ENCODE measurements at regions not wholly inside any gene's neighbourhood (a gene's known extent, or its start where the extent isn't known, plus 50 kb on each side); places are given as distances from the start of the nearest gene placed in this dataset.

GRCh38 chr10:9018195-9019173 lies 964.0 kb downstream of the GATA3 start:
- no peak for DNase-seq (ENCODE audit: low spot score)
- Histone ChIP-seq H3K4me1 (no peaks in the 10 kb centered on the region), H3K9ac (no peak overlapping the region), H3K27ac (no peak overlapping the region), H2AFZ (replicated peaks) (no peak overlapping the region), H3K9me3 (ENCODE audit: low read depth) (no peaks in the 10 kb centered on the region), H4K20me1 (ENCODE audit: low read depth) (no peaks in the 10 kb centered on the region), H3K79me2 (ENCODE audit: low read depth) (no peaks in the 10 kb centered on the region), H3K27me3 (no peaks in the 10 kb centered on the region), H3F3A (ENCODE audit: low read depth) (no peaks in the 10 kb centered on the region), H3K4me3 (no peak overlapping the region), H3K4me2 (no peak overlapping the region), H3K36me3 (no peaks in the 10 kb centered on the region)
- Mint-ChIP-seq H3K4me3 (no peak overlapping the region), H3K4me1 (no peaks in the 10 kb centered on the region), H3K9me3 (no peaks in the 10 kb centered on the region), H3K36me3 (no peaks in the 10 kb centered on the region), H3K27ac (no peak overlapping the region), H3K27me3 (ENCODE audit: insufficient read depth, low read depth) (no peaks in the 10 kb centered on the region)
- no peak for TF ChIP-seq EZH2 (IDR thresholded peaks at IDR 0.05)
- TF ChIP-seq CTCF (IDR thresholded peaks at IDR 0.05), result no peak
- no peak for TF ChIP-seq EZH2phosphoT487 (IDR thresholded peaks at IDR 0.05)

GRCh38 chr10:9023206-9023605 lies 968.7 kb downstream of the GATA3 start:
- Mint-ChIP-seq H3K4me1 (no peaks in the 10 kb centered on the region), H3K9me3 (no peaks in the 10 kb centered on the region), H3K27ac (no peak overlapping the region), H3K36me3 (no peaks in the 10 kb centered on the region), H3K27me3 (ENCODE audit: insufficient read depth, low read depth) (no peaks in the 10 kb centered on the region), H3K4me3 (no peak overlapping the region)
- Histone ChIP-seq H3K4me1 (no peaks in the 10 kb centered on the region), H3K4me2 (no peak overlapping the region), H4K20me1 (ENCODE audit: low read depth) (no peaks in the 10 kb centered on the region), H3F3A (ENCODE audit: low read depth) (no peaks in the 10 kb centered on the region), H3K79me2 (ENCODE audit: low read depth) (no peaks in the 10 kb centered on the region), H3K36me3 (no peaks in the 10 kb centered on the region), H3K9ac (no peak overlapping the region), H3K4me3 (no peak overlapping the region), H3K9me3 (ENCODE audit: low read depth) (no peaks in the 10 kb centered on the region), H3K27ac (no peak overlapping the region), H3K27me3 (no peaks in the 10 kb centered on the region), H2AFZ (replicated peaks) (no peak overlapping the region)
- DNase-seq (ENCODE audit: low spot score), result no peak
- TF ChIP-seq EZH2 (IDR thresholded peaks at IDR 0.05) (no peak), CTCF (IDR thresholded peaks at IDR 0.05) (no peak), EZH2phosphoT487 (IDR thresholded peaks at IDR 0.05) (no peak)

GRCh38 chr10:9024210-9024609 lies 969.7 kb downstream of the GATA3 start:
- H3K79me2 ChIP-seq (ENCODE audit: low read depth), result no peaks in the 10 kb centered on the region
- H3K4me1 Mint-ChIP-seq, result no peaks in the 10 kb centered on the region
- no peaks in the 10 kb centered on the region for H3K9me3 Mint-ChIP-seq
- H3K36me3 Mint-ChIP-seq, result no peaks in the 10 kb centered on the region
- H3K9ac ChIP-seq, result no peak overlapping the region
- no peak for TF ChIP-seq EZH2phosphoT487 (IDR thresholded peaks at IDR 0.05)
- TF ChIP-seq CTCF (IDR thresholded peaks at IDR 0.05), result no peak
- no peak for TF ChIP-seq EZH2 (IDR thresholded peaks at IDR 0.05)
- H3K4me1 ChIP-seq, result no peaks in the 10 kb centered on the region
- no peak overlapping the region for H3K27ac ChIP-seq
- H3K9me3 ChIP-seq (ENCODE audit: low read depth), result no peaks in the 10 kb centered on the region
- no peak overlapping the region for H3K4me3 ChIP-seq
- H3F3A ChIP-seq (ENCODE audit: low read depth), result no peaks in the 10 kb centered on the region
- DNase-seq (ENCODE audit: low spot score), result no peak
- H2AFZ ChIP-seq (replicated peaks), result no peak overlapping the region
- no peaks in the 10 kb centered on the region for H3K27me3 Mint-ChIP-seq (ENCODE audit: insufficient read depth, low read depth)
- no peaks in the 10 kb centered on the region for H3K36me3 ChIP-seq
- no peak overlapping the region for H3K4me3 Mint-ChIP-seq
- H4K20me1 ChIP-seq (ENCODE audit: low read depth), result no peaks in the 10 kb centered on the region
- H3K27ac Mint-ChIP-seq, result no peak overlapping the region
- H3K4me2 ChIP-seq, result no peak overlapping the region
- no peaks in the 10 kb centered on the region for H3K27me3 ChIP-seq

Data from neural progenitor cell (in vitro differentiated cells).